Endodermal cell (in vitro differentiated cells): ENCODE measurements at regions not wholly inside any gene's neighbourhood (a gene's known extent, or its start where the extent isn't known, plus 50 kb on each side); places are given as distances from the start of the nearest gene placed in this dataset.

Source experiments
- DNase-seq: peaks from one replicate; pipeline ENCODE4 v3.0.0-alpha.2; 2017
- H3K27ac ChIP-seq: 2 replicates; pipeline ENCODE4 v1.5.1; 2013; ENCODE audit warnings: mild to moderate bottlenecking, low read depth, low read length, moderate library complexity
- H3K27me3 ChIP-seq: 2 replicates; pipeline ENCODE4 v1.6.1; 2013; ENCODE audit warnings: mild to moderate bottlenecking, low read length, moderate library complexity; ENCODE audit not compliant: insufficient read depth, control insufficient read depth, poor library complexity, severe bottlenecking
- H3K36me3 ChIP-seq: 2 replicates; pipeline ENCODE4 v1.7.0; 2013; ENCODE audit warnings: mild to moderate bottlenecking, low read length, moderate library complexity; ENCODE audit not compliant: control insufficient read depth, insufficient read depth
- H3K4me1 ChIP-seq: one replicate; pipeline ENCODE4 v1.7.0; 2013; ENCODE audit warnings: low read length; ENCODE audit not compliant: control insufficient read depth, insufficient read depth
- H3K4me3 ChIP-seq: 2 replicates; pipeline ENCODE4 v1.5.1; 2013; ENCODE audit warnings: mild to moderate bottlenecking, low read length, moderate library complexity
- H3K9ac ChIP-seq: 2 replicates; pipeline ENCODE4 v1.6.1; 2013; ENCODE audit warnings: mild to moderate bottlenecking, low read length, moderate library complexity; ENCODE audit not compliant: poor library complexity, severe bottlenecking; ENCODE audit errors: extremely low read depth
- H3K9me3 ChIP-seq: 2 replicates; pipeline ENCODE4 v1.6.1; 2013; ENCODE audit warnings: mild to moderate bottlenecking, low read length, moderate library complexity; ENCODE audit not compliant: control insufficient read depth
- H3K27ac Mint-ChIP-seq: 2 replicates; pipeline ENCODE4 v1.8.0; 2020; ENCODE audit warnings: mixed read lengths
- H3K27me3 Mint-ChIP-seq: 2 replicates; pipeline ENCODE4 v1.8.0; 2021; ENCODE audit warnings: mild to moderate bottlenecking, mixed read lengths; ENCODE audit not compliant: insufficient read depth
- H3K36me3 Mint-ChIP-seq: 2 replicates; pipeline ENCODE4 v1.8.0; 2020; ENCODE audit warnings: low read depth, mixed read lengths
- H3K4me1 Mint-ChIP-seq: 2 replicates; pipeline ENCODE4 v1.8.0; 2020; ENCODE audit warnings: mixed read lengths
- H3K4me3 Mint-ChIP-seq: 2 replicates; pipeline ENCODE4 v1.8.0; 2020; ENCODE audit warnings: mild to moderate bottlenecking, moderate library complexity, mixed read lengths
- H3K9me3 Mint-ChIP-seq: 2 replicates; pipeline ENCODE4 v1.8.0; 2020; ENCODE audit warnings: mild to moderate bottlenecking, mixed read lengths
- WGBS, 2 experiments: methylation state at CpG; one replicate each; pipeline versions ENCODE4 v1.1.5 to v1.1.7; 2013; ENCODE audit warnings: missing lambda C conversion rate in 2 of 2, mixed read lengths in 1 of 2; ENCODE audit not compliant: insufficient coverage in 1 of 2, insufficient read length in 1 of 2; 5-methylcytosine and 5-hydroxymethylcytosine counted together
- TF ChIP-seq, protein P1 (sequence below): fragments of 200-600 bp; sonication (generic); conservative IDR thresholded peaks from 2 replicates; pipeline ENCODE4 v1.5.0; 2021; ENCODE audit warnings: antibody characterized with exemption, mild to moderate bottlenecking

DNA sequence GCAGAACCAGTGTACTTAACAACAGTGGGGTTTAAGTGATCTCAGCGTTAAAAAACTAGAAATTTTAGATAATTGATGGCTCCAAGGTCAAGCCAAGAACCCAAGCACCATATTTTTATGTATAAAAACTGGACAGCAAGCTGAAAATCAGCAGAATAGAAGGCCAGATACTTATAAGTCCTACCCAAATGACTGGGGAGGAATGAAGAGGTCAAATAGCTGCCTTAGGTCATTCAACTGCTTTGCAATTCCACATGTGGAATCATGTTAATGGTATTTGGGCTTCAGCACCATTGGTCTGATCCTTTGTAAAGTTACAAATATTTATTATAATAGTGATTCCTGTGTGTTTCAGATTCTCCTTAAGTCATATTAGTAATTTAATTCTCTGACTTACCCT is 108.4 kb downstream of the FAT3 start:
- Mint-ChIP-seq H3K36me3 (no peaks in the 10 kb centered on the region), H3K27me3 (no peaks in the 10 kb centered on the region), H3K4me3 (no peak overlapping the region), H3K4me1 (peaks cover 34% of the 10 kb centered on the region), H3K27ac (no peak overlapping the region), H3K9me3 (no peaks in the 10 kb centered on the region)
- H3K4me1 ChIP-seq = peaks cover 2% of the 10 kb centered on the region
- no peak overlapping the region for H3K27ac ChIP-seq
- no peak for DNase-seq
- TF ChIP-seq, protein P1, sequence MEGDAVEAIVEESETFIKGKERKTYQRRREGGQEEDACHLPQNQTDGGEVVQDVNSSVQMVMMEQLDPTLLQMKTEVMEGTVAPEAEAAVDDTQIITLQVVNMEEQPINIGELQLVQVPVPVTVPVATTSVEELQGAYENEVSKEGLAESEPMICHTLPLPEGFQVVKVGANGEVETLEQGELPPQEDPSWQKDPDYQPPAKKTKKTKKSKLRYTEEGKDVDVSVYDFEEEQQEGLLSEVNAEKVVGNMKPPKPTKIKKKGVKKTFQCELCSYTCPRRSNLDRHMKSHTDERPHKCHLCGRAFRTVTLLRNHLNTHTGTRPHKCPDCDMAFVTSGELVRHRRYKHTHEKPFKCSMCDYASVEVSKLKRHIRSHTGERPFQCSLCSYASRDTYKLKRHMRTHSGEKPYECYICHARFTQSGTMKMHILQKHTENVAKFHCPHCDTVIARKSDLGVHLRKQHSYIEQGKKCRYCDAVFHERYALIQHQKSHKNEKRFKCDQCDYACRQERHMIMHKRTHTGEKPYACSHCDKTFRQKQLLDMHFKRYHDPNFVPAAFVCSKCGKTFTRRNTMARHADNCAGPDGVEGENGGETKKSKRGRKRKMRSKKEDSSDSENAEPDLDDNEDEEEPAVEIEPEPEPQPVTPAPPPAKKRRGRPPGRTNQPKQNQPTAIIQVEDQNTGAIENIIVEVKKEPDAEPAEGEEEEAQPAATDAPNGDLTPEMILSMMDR = no peak
- H3K27me3 ChIP-seq = no peaks in the 10 kb centered on the region
- no peaks in the 10 kb centered on the region for H3K9me3 ChIP-seq
- no peak overlapping the region for H3K4me3 ChIP-seq
- H3K9ac ChIP-seq = no peak overlapping the region
- 92% methylated on average over 1 of the region's 1 CpG; no CpG with 5 or more reads in 1 of the 2 experiments for WGBS, 2 experiments
- no peaks in the 10 kb centered on the region for H3K36me3 ChIP-seq

DNA sequence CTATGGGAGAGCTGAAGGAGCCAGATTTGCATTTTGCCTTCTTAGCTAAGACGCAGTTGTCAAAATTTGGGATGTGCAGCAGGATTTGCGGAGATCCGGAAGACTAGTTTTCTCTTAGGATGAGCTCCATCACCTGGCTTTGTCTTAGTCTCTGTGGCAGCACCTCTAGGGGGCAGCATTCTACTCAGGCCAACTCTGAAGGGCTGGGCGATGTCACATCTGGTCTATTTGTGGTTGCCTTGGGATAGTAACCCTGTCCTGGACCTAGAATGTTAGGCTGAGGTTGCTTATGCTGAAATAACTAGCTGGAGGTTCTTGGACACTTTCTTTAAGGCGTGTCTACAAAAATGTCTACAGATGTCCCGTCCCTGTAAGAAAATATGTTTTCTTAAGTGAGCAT is 116.2 kb downstream of the FAT3 start:
- Mint-ChIP-seq H3K4me1 (no peaks in the 10 kb centered on the region), H3K4me3 (no peak overlapping the region), H3K27ac (no peak overlapping the region), H3K36me3 (no peaks in the 10 kb centered on the region), H3K27me3 (no peaks in the 10 kb centered on the region), H3K9me3 (no peaks in the 10 kb centered on the region)
- H3K27me3 ChIP-seq = no peaks in the 10 kb centered on the region
- H3K9me3 ChIP-seq = no peaks in the 10 kb centered on the region
- no peaks in the 10 kb centered on the region for H3K4me1 ChIP-seq
- peak; percentile 89 for DNase-seq
- TF ChIP-seq, protein P1 = peak; percentile 86
- H3K4me3 ChIP-seq = no peak overlapping the region
- WGBS, 2 experiments = 93 to 96% methylated on average over 5 to 6 of the region's 6 CpGs
- H3K36me3 ChIP-seq = no peaks in the 10 kb centered on the region
- H3K27ac ChIP-seq = no peak overlapping the region
- H3K9ac ChIP-seq = no peak overlapping the region

DNA sequence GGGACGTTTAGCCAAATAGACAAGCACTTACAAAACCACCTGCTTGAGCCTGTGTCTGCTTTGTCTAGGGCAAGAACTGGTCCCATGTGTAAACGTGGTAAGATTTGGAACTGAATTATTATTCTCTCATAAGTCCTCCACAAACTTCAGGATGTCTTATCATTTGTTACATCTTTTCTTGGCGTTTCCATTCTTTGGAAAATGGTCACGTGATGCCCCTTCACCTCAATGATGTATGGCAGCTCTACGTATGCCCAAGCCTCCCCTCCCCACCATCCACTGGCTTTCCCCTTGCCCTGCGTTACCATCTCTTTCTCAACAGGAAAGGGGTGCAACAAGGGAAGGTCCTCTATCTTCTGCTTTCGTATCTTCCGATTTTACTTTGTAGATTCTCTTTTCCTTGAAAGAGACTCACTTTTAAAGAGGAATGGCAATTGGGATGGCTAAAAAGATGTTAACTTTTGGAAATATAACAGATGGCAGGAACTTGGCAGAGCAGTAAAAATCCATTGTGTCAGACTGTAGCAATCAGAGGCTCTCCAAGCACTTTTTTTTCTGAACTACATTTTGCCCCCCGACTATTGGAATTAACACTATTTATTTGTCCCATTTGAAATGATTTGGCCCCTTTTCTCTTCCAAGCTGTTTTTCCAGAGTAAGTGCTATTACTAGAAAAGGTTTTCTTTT is 117.6 kb downstream of the FAT3 start:
- Histone ChIP-seq H3K4me3 (no peak overlapping the region), H3K27ac (no peak overlapping the region), H3K9me3 (no peaks in the 10 kb centered on the region), H3K36me3 (no peaks in the 10 kb centered on the region), H3K4me1 (no peaks in the 10 kb centered on the region), H3K27me3 (no peaks in the 10 kb centered on the region), H3K9ac (no peak overlapping the region)
- Mint-ChIP-seq H3K27ac (no peak overlapping the region), H3K27me3 (no peaks in the 10 kb centered on the region), H3K4me3 (no peak overlapping the region), H3K9me3 (no peaks in the 10 kb centered on the region), H3K4me1 (peaks cover 4% of the 10 kb centered on the region), H3K36me3 (no peaks in the 10 kb centered on the region)
- TF ChIP-seq, protein P1 = no peak
- WGBS, 2 experiments = 96% methylated on average over 7 to 9 of the region's 9 CpGs
- DNase-seq = no peak
